Esophagus muscularis mucosa (tissue), 4 donors: ENCODE measurements at regions not wholly inside any gene's neighbourhood (a gene's known extent, or its start where the extent isn't known, plus 50 kb on each side); places are given as distances from the start of the nearest gene placed in this dataset.
A peak's percentile ranks its signal among the peaks of the same experiment; 100 is the strongest.

ENCODE experiments used
- DNase-seq: peaks from one replicate; pipeline ENCODE4 v3.0.0-alpha.2; 2017; ENCODE audit errors: extremely low spot score
- H3K27ac ChIP-seq, 4 donors: fragments of 200-600 bp; sonication (generic); replicated peaks in 1 of 4; 1 replicate in 3 of 4; 2 replicates in 1 of 4; pipeline ENCODE4 v1.5.1; 2016 to 2019; ENCODE audit warnings: mild to moderate bottlenecking in 1 of 4
- H3K27me3 ChIP-seq, 4 donors: fragments of 200-600 bp; sonication (generic); one replicate each; pipeline versions ENCODE4 v1.5.1 to v1.6.0; 2016 to 2019
- H3K36me3 ChIP-seq, 4 donors: fragments of 200-600 bp; sonication (generic); one replicate each; pipeline ENCODE4 v1.5.1; 2016 to 2019
- H3K4me1 ChIP-seq, 4 donors: fragments of 200-600 bp; sonication (generic); one replicate each; pipeline ENCODE4 v1.5.1; 2016 to 2019
- H3K4me3 ChIP-seq, 4 donors: fragments of 200-600 bp; sonication (generic); 1 replicate in 2 of 4; 2 replicates in 2 of 4; pipeline ENCODE4 v1.5.1; 2016 to 2019; ENCODE audit warnings: mild to moderate bottlenecking in 4 of 4, moderate library complexity in 1 of 4
- H3K9me3 ChIP-seq, 4 donors: fragments of 200-600 bp; sonication (generic); 1 replicate in 3 of 4; 2 replicates in 1 of 4; pipeline ENCODE4 v1.5.1; 2016 to 2019
- EP300 ChIP-seq: sonication (generic); formaldehyde crosslinking; IDR thresholded peaks from one replicate; pipeline ENCODE4 v1.6.1; 2017; ENCODE audit warnings: antibody characterized with exemption
- POLR2A ChIP-seq: fragments of 450-650 bp; IDR thresholded peaks from one replicate; pipeline ENCODE4 v1.6.1; 2017; ENCODE audit warnings: antibody characterized with exemption, moderate library complexity, mild to moderate bottlenecking, low read depth
- POLR2AphosphoS5 ChIP-seq, 2 donors: sonication (generic); formaldehyde crosslinking; IDR thresholded peaks; one replicate each; pipeline ENCODE4 v1.6.1; 2017; ENCODE audit warnings: antibody characterized with exemption in 2 of 2
- WGBS: methylation state at CpG from one replicate; pipeline ENCODE4 v1.1.5; 2018; 5-methylcytosine and 5-hydroxymethylcytosine counted together
- intact Hi-C: fragments of 100-400 bp; cut with DNase I; formaldehyde crosslinking; loops from one replicate; pipeline ENCODE4 v1.15.1; 2023
- TF ChIP-seq, protein P1 (sequence below), 3 experiments: fragments of 200-600 bp in 2 of 3; fragments of 450-650 bp in 1 of 3; sonication (generic) in 2 of 3; IDR thresholded peaks; one replicate each; pipeline ENCODE4 v1.5.1; 2017 to 2019; ENCODE audit warnings: antibody characterized with exemption in 3 of 3, mild to moderate bottlenecking in 2 of 3, moderate library complexity in 1 of 3

DNA sequence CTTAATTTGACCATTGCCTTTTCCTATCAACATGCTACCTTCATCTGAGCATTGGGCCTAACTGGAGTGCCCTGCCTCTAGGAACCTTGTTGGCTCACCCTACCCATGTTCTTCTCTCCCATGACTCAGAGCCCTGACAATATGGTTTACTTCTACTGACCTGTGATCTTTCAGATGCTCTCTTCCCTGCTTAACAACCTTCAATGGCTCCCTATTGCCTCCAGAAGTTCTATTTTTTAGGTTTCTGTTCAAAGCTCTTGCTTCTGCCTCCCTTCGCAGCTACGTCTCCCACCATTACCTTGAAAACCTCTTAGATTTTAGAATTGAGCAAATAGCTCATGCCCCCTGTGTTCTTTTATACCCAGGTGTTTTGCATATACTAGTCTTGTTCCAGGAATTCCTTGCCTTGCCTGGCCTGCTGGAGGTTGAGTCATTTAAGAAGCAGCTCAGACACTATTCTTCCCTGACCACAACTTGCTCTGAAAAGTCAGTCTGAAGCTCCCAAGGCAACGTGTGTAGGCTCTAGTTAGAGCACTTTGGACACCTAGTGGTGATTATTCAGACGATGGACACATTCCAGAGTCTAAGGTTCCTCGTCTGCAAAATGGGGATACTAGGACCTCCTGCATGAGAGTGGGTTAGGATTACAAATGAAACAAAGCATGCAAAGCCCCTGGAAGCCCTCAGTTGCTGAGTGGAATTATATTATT lies 64.4 kb upstream of the EMX2 start:
- WGBS = 58% methylated on average over 5 of the region's 5 CpGs
- peak overlapping the region in 1 of 4 donors; percentile 13 for H3K27ac ChIP-seq
- H3K36me3 ChIP-seq = no peaks in the 10 kb centered on the region
- H3K27me3 ChIP-seq = peaks cover 0 to 40% (median 0%) of the 10 kb centered on the region in 4 donors
- intact Hi-C loops = no loop called here
- H3K4me3 ChIP-seq = no peak overlapping the region
- no peaks in the 10 kb centered on the region for H3K9me3 ChIP-seq
- no peak for DNase-seq
- H3K4me1 ChIP-seq = peaks cover 0 to 3% (median 0%) of the 10 kb centered on the region in 4 donors
- TF ChIP-seq POLR2A = no peak
- TF ChIP-seq, protein P1, sequence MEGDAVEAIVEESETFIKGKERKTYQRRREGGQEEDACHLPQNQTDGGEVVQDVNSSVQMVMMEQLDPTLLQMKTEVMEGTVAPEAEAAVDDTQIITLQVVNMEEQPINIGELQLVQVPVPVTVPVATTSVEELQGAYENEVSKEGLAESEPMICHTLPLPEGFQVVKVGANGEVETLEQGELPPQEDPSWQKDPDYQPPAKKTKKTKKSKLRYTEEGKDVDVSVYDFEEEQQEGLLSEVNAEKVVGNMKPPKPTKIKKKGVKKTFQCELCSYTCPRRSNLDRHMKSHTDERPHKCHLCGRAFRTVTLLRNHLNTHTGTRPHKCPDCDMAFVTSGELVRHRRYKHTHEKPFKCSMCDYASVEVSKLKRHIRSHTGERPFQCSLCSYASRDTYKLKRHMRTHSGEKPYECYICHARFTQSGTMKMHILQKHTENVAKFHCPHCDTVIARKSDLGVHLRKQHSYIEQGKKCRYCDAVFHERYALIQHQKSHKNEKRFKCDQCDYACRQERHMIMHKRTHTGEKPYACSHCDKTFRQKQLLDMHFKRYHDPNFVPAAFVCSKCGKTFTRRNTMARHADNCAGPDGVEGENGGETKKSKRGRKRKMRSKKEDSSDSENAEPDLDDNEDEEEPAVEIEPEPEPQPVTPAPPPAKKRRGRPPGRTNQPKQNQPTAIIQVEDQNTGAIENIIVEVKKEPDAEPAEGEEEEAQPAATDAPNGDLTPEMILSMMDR (IDR thresholded peaks at IDR 0.05) = peak in 1 of 3 experiments; percentile 3

GRCh38 chr10:117477211-117477947 lies 65.2 kb upstream of the EMX2 start:
- no peaks in the 10 kb centered on the region for H3K36me3 ChIP-seq
- H3K4me3 ChIP-seq = no peak overlapping the region
- H3K27me3 ChIP-seq = peaks cover 0 to 43% (median 0%) of the 10 kb centered on the region in 4 donors
- H3K9me3 ChIP-seq = no peaks in the 10 kb centered on the region
- WGBS = 52% methylated on average over 2 of the region's 2 CpGs
- H3K27ac ChIP-seq = peak overlapping the region in 3 of 4 donors; percentile 32 to 55 (median 42)
- intact Hi-C loops = no loop called here
- DNase-seq = no peak
- TF ChIP-seq POLR2AphosphoS5 (IDR thresholded peaks at IDR 0.05) (no peak), EP300 (no peak), POLR2A (no peak)
- TF ChIP-seq, protein P1 (IDR thresholded peaks at IDR 0.05) = no peak
- H3K4me1 ChIP-seq = peaks cover 0 to 3% (median 0%) of the 10 kb centered on the region in 4 donors

DNA sequence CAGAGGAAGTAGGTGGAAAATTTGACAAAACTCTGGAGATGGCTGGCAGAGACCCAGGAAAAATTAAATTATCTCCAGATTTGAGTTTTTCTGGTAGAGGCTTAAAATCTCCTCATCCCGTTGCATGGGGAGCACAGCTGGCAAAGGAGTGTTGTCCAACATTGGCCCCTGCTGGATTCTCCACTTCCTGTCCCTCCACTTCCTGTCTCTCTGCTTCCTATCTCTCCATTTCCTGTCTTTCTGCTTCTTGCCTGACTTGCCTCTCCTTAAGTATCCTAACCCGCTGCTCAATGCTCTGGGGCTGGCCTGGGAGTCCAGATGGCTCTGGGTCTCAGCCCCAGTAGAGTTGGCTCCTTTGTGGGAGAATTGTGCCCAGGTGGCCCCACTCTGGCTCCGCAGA lies 65.8 kb upstream of the EMX2 start:
- no peak for DNase-seq
- intact Hi-C loops = no loop called here
- peaks cover 0 to 3% (median 0%) of the 10 kb centered on the region in 4 donors for H3K4me1 ChIP-seq
- 75% methylated on average over 3 of the region's 3 CpGs for WGBS
- H3K9me3 ChIP-seq = no peaks in the 10 kb centered on the region
- no peaks in the 10 kb centered on the region for H3K36me3 ChIP-seq
- H3K27ac ChIP-seq = peak overlapping the region in 3 of 4 donors; percentile 32 to 55 (median 42)
- TF ChIP-seq POLR2A = no peak
- TF ChIP-seq, protein P1 (IDR thresholded peaks at IDR 0.05) = no peak
- no peak overlapping the region for H3K4me3 ChIP-seq
- peaks cover 0 to 49% (median 0%) of the 10 kb centered on the region in 4 donors for H3K27me3 ChIP-seq

DNA sequence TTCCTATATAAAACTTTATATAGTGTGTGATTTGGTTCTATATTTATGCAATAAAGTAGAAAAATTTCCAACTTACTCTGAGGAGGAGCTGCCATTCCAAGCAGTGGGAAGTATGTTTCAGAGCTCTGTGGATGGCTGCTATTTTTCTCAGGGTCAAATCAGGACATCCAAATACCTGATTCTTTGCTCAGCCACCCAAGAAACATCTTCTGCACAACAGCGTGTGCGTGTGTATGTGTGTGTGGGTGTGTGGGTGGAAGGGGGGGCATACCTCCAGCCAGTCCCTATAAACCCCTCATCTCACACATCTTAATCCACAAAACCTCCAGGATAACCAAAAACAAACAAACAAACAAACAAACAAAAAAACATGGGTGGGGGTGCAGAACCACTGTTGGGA lies 66.3 kb upstream of the EMX2 start:
- WGBS = 91% methylated on average over 2 of the region's 2 CpGs
- Histone ChIP-seq H3K9me3 (no peaks in the 10 kb centered on the region), H3K4me3 (no peak overlapping the region), H3K27ac (peak overlapping the region in 1 of 4 donors; percentile 32), H3K27me3 (peaks cover 0 to 48% (median 0%) of the 10 kb centered on the region in 4 donors), H3K36me3 (no peaks in the 10 kb centered on the region), H3K4me1 (peaks cover 0 to 3% (median 0%) of the 10 kb centered on the region in 4 donors)
- DNase-seq = no peak
- intact Hi-C loops = no loop called here
- TF ChIP-seq POLR2AphosphoS5 (IDR thresholded peaks at IDR 0.05) (no peak), EP300 (no peak), POLR2A (no peak)
- TF ChIP-seq, protein P1 (IDR thresholded peaks at IDR 0.05) = no peak
